ENCODE measurements at regions not wholly inside any gene's neighbourhood (a gene's known extent, or its start where the extent isn't known, plus 50 kb on each side); places are given as distances from the start of the nearest gene placed in this dataset.
A peak's percentile ranks its signal among the peaks of the same experiment; 100 is the strongest.

DNA sequence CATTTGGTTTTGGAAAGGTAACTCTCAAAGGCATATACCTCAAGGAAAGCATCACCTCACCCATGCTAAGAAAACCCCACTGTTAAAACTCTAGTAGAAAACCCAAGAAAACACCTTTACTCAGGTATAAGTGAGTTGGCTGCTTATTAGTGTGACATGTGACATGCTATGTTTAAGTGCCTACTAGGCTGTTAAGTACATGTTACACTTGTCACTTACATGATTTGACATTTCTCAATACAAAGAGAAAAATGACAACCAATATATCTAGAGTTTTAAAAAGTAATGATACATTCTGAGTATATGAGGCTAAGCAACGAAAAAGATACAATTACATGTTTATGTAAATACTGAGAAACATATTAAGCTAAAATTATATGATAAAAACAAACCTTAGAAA, 1548.3 kb upstream of the TENM3 start:
- no peak for DNase-seq (ENCODE audit: low read depth)
- TF ChIP-seq CTCF (IDR thresholded peaks at IDR 0.05; ENCODE audit: insufficient read depth, low read length), result no peak
- no peak overlapping the region for H3K4me3 ChIP-seq (ENCODE audit: low read depth, low read length)

GRCh38 chr4:180695851-180696250, 1547.4 kb upstream of the TENM3 start:
- H3K4me3 ChIP-seq (ENCODE audit: low read depth, low read length), result no peak overlapping the region
- no peak for TF ChIP-seq CTCF (IDR thresholded peaks at IDR 0.05; ENCODE audit: insufficient read depth, low read length)
- DNase-seq (ENCODE audit: low read depth), result peak; percentile 0

DNA sequence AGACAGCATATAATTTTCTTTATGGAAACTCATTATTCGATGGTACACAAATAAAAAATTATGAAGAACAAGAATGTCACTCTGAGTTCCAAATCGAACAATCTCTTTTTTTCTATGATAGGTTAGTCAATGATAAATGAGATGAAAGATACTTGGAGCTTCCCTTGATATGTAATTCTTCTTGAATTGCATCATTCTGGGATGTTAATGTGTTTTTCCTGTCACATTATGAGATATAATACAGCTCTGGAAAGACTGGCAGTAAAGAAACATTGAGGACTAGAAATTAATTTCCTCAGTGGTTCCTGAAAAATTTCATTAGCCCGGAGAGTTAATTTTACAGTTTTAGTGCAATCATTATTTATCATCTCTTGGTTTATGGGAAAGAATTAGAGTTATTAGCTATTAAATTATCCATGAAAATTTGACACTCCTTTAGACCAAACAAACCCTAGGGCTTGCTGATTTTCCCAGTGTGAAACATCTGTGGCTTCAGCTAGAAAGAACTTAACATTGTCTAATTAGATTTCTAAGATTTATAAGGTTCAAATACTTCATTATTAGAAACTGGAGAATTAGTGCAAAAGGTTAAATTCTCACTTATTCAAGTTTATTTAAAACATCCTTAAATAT, 1546.6 kb upstream of the TENM3 start:
- no peak for TF ChIP-seq CTCF (IDR thresholded peaks at IDR 0.05; ENCODE audit: insufficient read depth, low read length)
- no peak overlapping the region for H3K4me3 ChIP-seq (ENCODE audit: low read depth, low read length)
- DNase-seq (ENCODE audit: low read depth), result no peak

GRCh38 chr4:180698550-180699195, 1544.5 kb upstream of the TENM3 start:
- DNase-seq (ENCODE audit: low read depth), result no peak
- no peak for TF ChIP-seq CTCF (IDR thresholded peaks at IDR 0.05; ENCODE audit: insufficient read depth, low read length)
- H3K4me3 ChIP-seq (ENCODE audit: low read depth, low read length), result no peak overlapping the region

DNA sequence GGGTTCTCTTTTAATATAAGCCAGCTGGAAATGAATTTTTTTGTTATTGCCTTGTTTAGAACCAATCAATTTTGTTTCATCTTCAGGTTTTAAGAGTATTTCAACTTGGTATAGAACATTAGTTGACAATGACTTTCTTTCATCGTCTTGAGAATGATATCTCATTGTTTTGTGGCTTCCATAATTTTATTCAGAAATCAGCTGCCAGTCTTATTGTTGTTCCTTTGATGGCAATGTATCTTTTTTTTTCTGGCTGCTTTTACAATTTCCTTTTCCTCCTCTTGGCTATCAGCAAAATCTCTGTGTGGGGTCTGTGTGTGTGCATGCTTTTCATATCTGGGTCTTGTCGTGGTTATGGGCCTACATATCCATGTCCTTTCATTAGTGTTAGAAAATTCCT, 1536.4 kb upstream of the TENM3 start:
- no peak for TF ChIP-seq CTCF (IDR thresholded peaks at IDR 0.05; ENCODE audit: insufficient read depth, low read length)
- DNase-seq (ENCODE audit: low read depth), result no peak
- H3K4me3 ChIP-seq (ENCODE audit: low read depth, low read length), result no peak overlapping the region

GRCh38 chr4:180710628-180711337, 1532.4 kb upstream of the TENM3 start:
- TF ChIP-seq CTCF (IDR thresholded peaks at IDR 0.05; ENCODE audit: insufficient read depth, low read length), result no peak
- DNase-seq (ENCODE audit: low read depth), result no peak
- no peak overlapping the region for H3K4me3 ChIP-seq (ENCODE audit: low read depth, low read length)
